T-helper 17 cell (primary cell): ENCODE measurements at regions not wholly inside any gene's neighbourhood (a gene's known extent, or its start where the extent isn't known, plus 50 kb on each side); places are given as distances from the start of the nearest gene placed in this dataset.
"Not testable (repeated sequence)": the region's sequence is repeated elsewhere in the genome, so short reads cannot be mapped to it uniquely, and the experiment has no call there.

Source experiments
- ATAC-seq: fragments of 150-1000 bp; cut with Tn5 transposase; 2 replicates; pipeline ENCODE4 v1.10.0; 2021; ENCODE audit warnings: mild to moderate bottlenecking, moderate library complexity
- DNase-seq, 3 donors: peaks; one replicate each; pipeline versions ENCODE4 v3.0.0 to v3.0.0-alpha.2; 2020 to 2021
- H3K9me3 ChIP-seq: one replicate; pipeline ENCODE4 v1.7.0; 2013; ENCODE audit warnings: low read length, mild to moderate bottlenecking; ENCODE audit not compliant: control insufficient read depth, poor library complexity, severe bottlenecking
- H3K27ac Mint-ChIP-seq: one replicate; pipeline ENCODE4 v1.8.0; 2022; ENCODE audit warnings: mild to moderate bottlenecking, moderate library complexity, mixed read lengths
- H3K27me3 Mint-ChIP-seq: one replicate; pipeline ENCODE4 v1.8.0; 2022; ENCODE audit warnings: mixed read lengths
- H3K36me3 Mint-ChIP-seq: one replicate; pipeline ENCODE4 v1.8.0; 2022; ENCODE audit warnings: low read depth, mixed read lengths
- H3K4me1 Mint-ChIP-seq: one replicate; pipeline ENCODE4 v1.8.0; 2022; ENCODE audit warnings: mild to moderate bottlenecking, mixed read lengths
- H3K4me3 Mint-ChIP-seq: one replicate; pipeline ENCODE4 v1.8.0; 2022; ENCODE audit warnings: mild to moderate bottlenecking, moderate library complexity, mixed read lengths

GRCh38 chr10:64419461-64419860 lies 898.3 kb downstream of the REEP3 start:
- Mint-ChIP-seq H3K36me3 (no peaks in the 10 kb centered on the region), H3K4me1 (no peaks in the 10 kb centered on the region), H3K27me3 (no peaks in the 10 kb centered on the region), H3K27ac (no peak overlapping the region), H3K4me3 (no peak overlapping the region)
- ATAC-seq (no peak), DNase-seq (no peak)
- H3K9me3 ChIP-seq, result no peaks in the 10 kb centered on the region

DNA sequence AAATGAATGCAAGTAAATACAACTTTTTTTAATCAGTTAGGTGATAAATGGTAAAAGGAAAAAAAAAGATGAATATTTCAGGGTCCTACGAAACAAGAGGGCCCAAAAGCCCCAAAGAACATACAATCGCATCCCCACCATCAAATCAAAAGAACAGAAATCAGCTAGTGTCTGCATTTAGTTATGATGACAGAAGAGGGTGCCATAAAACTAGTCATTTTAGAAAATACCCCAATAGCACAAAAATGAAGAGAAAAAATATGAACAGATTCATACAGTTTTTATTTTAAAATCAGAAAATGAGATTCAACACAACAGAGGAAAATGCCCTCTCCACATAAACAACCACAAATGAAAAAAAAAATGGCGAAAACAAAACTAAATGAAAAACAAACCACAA lies 905.5 kb downstream of the REEP3 start:
- H3K9me3 ChIP-seq, result no peaks in the 10 kb centered on the region
- no peak overlapping the region for H3K27ac Mint-ChIP-seq
- H3K4me1 Mint-ChIP-seq, result no peaks in the 10 kb centered on the region
- DNase-seq (no peak), ATAC-seq (no peak)
- no peak overlapping the region for H3K4me3 Mint-ChIP-seq
- no peaks in the 10 kb centered on the region for H3K36me3 Mint-ChIP-seq
- no peaks in the 10 kb centered on the region for H3K27me3 Mint-ChIP-seq

GRCh38 chr10:64430690-64431323 lies 909.6 kb downstream of the REEP3 start:
- no peak overlapping the region for H3K4me3 Mint-ChIP-seq
- DNase-seq (no peak), ATAC-seq (no peak)
- H3K4me1 Mint-ChIP-seq, result no peaks in the 10 kb centered on the region
- H3K27me3 Mint-ChIP-seq, result no peaks in the 10 kb centered on the region
- no peaks in the 10 kb centered on the region for H3K36me3 Mint-ChIP-seq
- H3K9me3 ChIP-seq, result no peaks in the 10 kb centered on the region
- no peak overlapping the region for H3K27ac Mint-ChIP-seq

DNA sequence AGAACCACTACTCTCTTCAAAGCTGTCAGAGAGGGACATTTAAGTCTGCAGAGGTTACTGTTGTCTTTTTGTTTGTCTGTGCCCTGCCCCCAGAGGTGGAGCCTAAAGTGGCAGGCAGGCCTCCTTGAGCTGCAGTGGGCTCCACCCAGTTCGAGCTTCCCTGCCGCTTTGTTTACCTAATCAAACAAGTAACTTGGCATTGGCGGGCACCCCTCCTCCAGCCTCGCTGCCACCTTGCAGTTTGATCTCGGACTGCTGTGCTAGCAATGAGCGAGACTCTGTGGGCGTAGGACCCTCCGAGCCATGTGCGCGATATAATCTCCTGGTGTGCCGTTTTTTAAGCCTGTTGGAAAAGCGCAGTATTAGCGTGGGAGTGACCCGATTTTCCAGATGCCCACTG lies 920.7 kb downstream of the REEP3 start:
- H3K9me3 ChIP-seq, H3K27ac Mint-ChIP-seq, DNase-seq, H3K4me1 Mint-ChIP-seq, H3K36me3 Mint-ChIP-seq, ATAC-seq, H3K27me3 Mint-ChIP-seq, H3K4me3 Mint-ChIP-seq: not testable (repeated sequence)

DNA sequence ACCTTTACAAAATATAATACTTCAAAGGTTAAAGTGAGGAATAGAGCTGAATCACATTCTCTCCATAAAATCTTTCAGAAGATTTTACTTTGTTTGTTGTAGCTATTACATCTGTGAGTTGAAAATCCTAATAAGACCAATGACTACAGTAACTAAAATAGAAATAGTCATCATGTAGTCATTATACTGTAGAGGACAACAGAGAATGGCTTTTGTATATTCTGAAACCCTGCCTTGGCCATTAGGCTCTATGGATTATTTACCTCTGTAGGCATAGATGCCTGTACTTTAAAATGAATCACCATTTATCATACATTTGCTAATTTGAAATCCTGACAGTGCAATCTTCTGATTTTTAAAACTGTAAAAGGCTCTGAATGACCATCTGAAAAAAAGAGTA lies 923.0 kb downstream of the REEP3 start:
- no peak for ATAC-seq
- H3K4me1 Mint-ChIP-seq, result no peaks in the 10 kb centered on the region
- no peak for DNase-seq
- no peaks in the 10 kb centered on the region for H3K36me3 Mint-ChIP-seq
- no peaks in the 10 kb centered on the region for H3K27me3 Mint-ChIP-seq
- H3K4me3 Mint-ChIP-seq, result no peak overlapping the region
- H3K27ac Mint-ChIP-seq, result no peak overlapping the region
- H3K9me3 ChIP-seq, result no peaks in the 10 kb centered on the region

DNA sequence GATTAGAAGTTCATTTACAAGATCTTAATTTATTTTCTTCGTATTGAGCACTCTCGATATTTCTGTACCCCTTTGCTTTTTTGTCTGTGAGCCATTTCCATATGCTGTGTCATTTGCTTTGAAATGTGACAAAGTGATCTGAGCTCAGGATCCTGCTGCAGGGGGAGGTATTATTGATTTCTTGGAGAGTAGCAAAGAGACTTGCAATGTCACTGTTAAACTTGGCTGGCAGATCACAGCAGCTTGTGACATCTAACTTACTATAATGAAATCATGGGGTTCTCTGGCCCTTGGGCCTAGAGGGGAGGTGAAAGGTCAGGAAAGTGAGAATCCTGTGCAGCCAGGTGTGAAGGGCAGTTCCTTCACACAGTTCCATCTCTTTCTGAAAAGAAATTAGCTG lies 923.4 kb downstream of the REEP3 start:
- no peak overlapping the region for H3K27ac Mint-ChIP-seq
- H3K36me3 Mint-ChIP-seq, result no peaks in the 10 kb centered on the region
- ATAC-seq (no peak), DNase-seq (no peak)
- H3K9me3 ChIP-seq, result no peaks in the 10 kb centered on the region
- no peaks in the 10 kb centered on the region for H3K4me1 Mint-ChIP-seq
- H3K4me3 Mint-ChIP-seq, result no peak overlapping the region
- no peaks in the 10 kb centered on the region for H3K27me3 Mint-ChIP-seq

- no peaks in the 10 kb centered on the region for H3K4me1 Mint-ChIP-seq
- ATAC-seq (no peak), DNase-seq (no peak)
- H3K4me3 Mint-ChIP-seq, result no peak overlapping the region
- H3K27ac Mint-ChIP-seq, result no peak overlapping the region
- H3K27me3 Mint-ChIP-seq, result no peaks in the 10 kb centered on the region
- H3K9me3 ChIP-seq, result no peaks in the 10 kb centered on the region
- H3K36me3 Mint-ChIP-seq, result no peaks in the 10 kb centered on the region
These were observed 928.4 kb downstream of the REEP3 start for GRCh38 chr10:64449603-64450002.

DNA sequence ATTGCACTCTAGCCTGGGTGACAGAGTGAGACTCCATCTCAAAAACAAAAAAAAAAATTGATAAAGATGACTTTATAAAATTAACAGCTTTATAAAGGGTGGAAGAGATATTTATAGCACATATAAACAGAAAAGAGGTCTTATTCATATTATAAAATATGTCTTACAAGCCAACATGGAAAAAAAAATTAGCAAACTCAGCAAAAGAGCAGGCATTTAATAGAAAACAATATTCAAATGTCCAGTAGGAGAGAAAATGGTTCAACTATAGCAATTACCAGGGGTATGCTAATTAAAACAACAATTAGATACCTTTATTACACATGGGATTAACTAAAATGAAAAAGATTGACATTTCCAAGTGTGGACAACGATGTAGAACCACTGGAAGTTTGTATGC lies 929.1 kb downstream of the REEP3 start:
- no peak for ATAC-seq

GRCh38 chr10:64454962-64455361 lies 933.8 kb downstream of the REEP3 start:
- H3K27ac Mint-ChIP-seq, result no peak overlapping the region
- no peaks in the 10 kb centered on the region for H3K36me3 Mint-ChIP-seq
- H3K4me3 Mint-ChIP-seq, result no peak overlapping the region
- no peak for DNase-seq
- ATAC-seq, result no peak
- no peaks in the 10 kb centered on the region for H3K9me3 ChIP-seq
- H3K27me3 Mint-ChIP-seq, result no peaks in the 10 kb centered on the region
- no peaks in the 10 kb centered on the region for H3K4me1 Mint-ChIP-seq

More for the DNA sequence above, 929.1 kb downstream of the REEP3 start:
- no peak overlapping the region for H3K27ac Mint-ChIP-seq
- no peaks in the 10 kb centered on the region for H3K36me3 Mint-ChIP-seq
- no peaks in the 10 kb centered on the region for H3K9me3 ChIP-seq
- H3K27me3 Mint-ChIP-seq, result no peaks in the 10 kb centered on the region
- DNase-seq, result no peak
- H3K4me1 Mint-ChIP-seq, result no peaks in the 10 kb centered on the region
- no peak overlapping the region for H3K4me3 Mint-ChIP-seq

DNA sequence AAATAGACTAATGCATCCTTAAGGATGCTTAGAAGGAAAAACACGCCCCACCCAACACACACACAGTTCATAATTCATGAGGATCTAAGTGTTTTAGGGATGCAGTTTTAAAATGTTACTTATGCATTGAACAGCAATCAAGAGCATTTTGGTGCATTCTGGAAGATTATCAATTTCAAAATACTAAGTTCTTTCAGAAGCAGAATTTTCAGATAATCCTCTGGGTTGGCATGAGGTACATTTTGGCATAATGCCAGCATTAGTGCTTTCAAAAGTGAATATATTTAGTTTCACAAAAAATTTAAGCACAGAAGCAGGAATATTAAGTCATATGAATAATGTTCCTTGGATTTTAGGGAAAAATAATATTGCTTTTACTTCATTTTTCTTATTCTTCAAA lies 937.1 kb downstream of the REEP3 start:
- no peak overlapping the region for H3K4me3 Mint-ChIP-seq
- DNase-seq (no peak), ATAC-seq (no peak)
- H3K4me1 Mint-ChIP-seq, result no peaks in the 10 kb centered on the region
- H3K9me3 ChIP-seq, result no peaks in the 10 kb centered on the region
- no peaks in the 10 kb centered on the region for H3K36me3 Mint-ChIP-seq
- no peaks in the 10 kb centered on the region for H3K27me3 Mint-ChIP-seq
- no peak overlapping the region for H3K27ac Mint-ChIP-seq

DNA sequence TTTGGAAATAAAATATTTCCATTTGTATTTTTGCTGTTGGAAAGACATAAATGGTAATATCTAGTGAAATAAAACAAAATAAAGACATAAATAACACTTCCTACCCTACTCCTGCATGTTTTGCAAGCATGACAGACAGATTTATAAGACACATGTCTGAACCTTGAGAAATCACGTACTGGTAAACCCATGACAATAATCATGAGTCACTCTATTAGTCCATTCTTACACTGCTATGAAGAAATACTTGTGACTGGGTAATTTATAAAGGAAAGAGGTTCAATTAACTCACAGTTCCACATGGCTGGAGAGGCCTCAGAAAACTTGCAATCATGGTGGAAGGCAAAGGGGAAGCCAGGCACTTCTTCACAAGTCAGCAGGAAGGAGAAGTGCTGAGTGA lies 942.2 kb downstream of the REEP3 start:
- H3K9me3 ChIP-seq, result no peaks in the 10 kb centered on the region
- Mint-ChIP-seq H3K4me1 (no peaks in the 10 kb centered on the region), H3K27me3 (no peaks in the 10 kb centered on the region), H3K4me3 (no peak overlapping the region), H3K27ac (no peak overlapping the region), H3K36me3 (no peaks in the 10 kb centered on the region)
- ATAC-seq (no peak), DNase-seq (no peak)

DNA sequence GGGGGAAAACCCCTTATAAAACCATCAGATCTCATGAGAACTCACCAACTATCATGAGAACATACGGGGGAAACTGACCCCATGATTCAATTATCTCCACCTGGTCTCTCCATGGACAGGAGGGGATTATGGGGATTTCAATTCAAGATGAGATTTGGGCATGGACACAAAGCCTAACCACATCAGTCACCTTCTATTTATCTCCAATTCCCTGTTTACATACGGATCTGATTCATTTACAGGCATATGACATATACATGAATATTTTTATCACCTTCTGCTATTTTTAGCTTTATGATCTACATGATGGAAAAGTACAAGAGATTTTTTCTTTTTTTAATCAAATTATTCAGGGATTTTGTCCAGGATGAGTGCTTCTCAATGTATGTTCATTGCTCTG lies 944.5 kb downstream of the REEP3 start:
- no peaks in the 10 kb centered on the region for H3K27me3 Mint-ChIP-seq
- DNase-seq, result no peak
- H3K9me3 ChIP-seq, result no peaks in the 10 kb centered on the region
- no peak for ATAC-seq
- H3K36me3 Mint-ChIP-seq, result no peaks in the 10 kb centered on the region
- no peak overlapping the region for H3K4me3 Mint-ChIP-seq
- no peak overlapping the region for H3K27ac Mint-ChIP-seq
- no peaks in the 10 kb centered on the region for H3K4me1 Mint-ChIP-seq

DNA sequence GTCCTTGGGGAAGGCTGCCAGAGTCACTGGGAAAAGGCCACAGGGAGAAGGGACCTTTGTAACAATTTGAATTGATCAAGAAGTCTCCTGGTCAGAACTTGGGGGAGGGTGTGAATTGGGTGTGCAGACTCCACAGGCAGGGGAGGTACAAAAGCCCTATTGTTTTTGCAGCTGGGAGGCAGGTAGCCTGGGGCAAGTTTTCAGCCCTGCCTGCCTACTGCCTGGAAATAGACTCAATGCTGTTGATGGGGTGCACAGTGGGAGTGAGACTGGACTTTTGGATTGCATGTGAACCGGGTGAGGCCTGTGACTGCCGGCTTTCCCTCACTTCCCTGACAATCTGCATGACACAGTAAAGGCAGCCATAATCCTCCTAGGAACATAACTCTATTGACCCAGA lies 947.0 kb downstream of the REEP3 start:
- Mint-ChIP-seq H3K27me3 (no peaks in the 10 kb centered on the region), H3K27ac (no peak overlapping the region), H3K4me3 (no peak overlapping the region), H3K4me1 (no peaks in the 10 kb centered on the region), H3K36me3 (no peaks in the 10 kb centered on the region)
- no peak for ATAC-seq
- no peaks in the 10 kb centered on the region for H3K9me3 ChIP-seq
- no peak for DNase-seq

DNA sequence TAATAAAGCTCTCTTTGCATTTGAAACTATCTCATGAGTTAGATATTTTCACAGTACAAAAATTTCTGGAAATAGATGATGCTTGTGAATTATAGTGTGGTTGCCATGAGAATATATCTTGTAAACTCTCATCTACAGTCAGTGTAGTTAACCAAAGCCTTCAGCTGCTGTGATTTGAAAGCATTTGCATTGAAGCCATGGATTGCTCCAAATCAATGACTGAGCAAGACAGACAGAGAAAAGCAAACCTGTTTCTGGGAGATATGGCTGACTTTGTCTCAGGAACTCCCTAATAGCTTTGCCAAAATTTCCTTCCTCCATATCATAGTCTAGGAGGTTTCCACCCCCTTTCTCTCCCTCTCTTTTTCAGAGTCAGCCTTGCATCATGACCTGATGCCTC lies 955.3 kb downstream of the REEP3 start:
- no peaks in the 10 kb centered on the region for H3K4me1 Mint-ChIP-seq
- no peaks in the 10 kb centered on the region for H3K9me3 ChIP-seq
- H3K36me3 Mint-ChIP-seq, result no peaks in the 10 kb centered on the region
- no peak for DNase-seq
- no peak overlapping the region for H3K27ac Mint-ChIP-seq
- no peaks in the 10 kb centered on the region for H3K27me3 Mint-ChIP-seq
- H3K4me3 Mint-ChIP-seq, result no peak overlapping the region
- ATAC-seq, result no peak
